Sciatic nerve (tissue), 2 donors: ENCODE measurements at regions not wholly inside any gene's neighbourhood (a gene's known extent, or its start where the extent isn't known, plus 50 kb on each side); places are given as distances from the start of the nearest gene placed in this dataset.

Experiments used
- ATAC-seq: fragments of 200-7000 bp; cut with Tn5 transposase; one replicate; pipeline ENCODE4 v1.9.1; 2020; ENCODE audit warnings: mild to moderate bottlenecking, moderate library complexity
- DNase-seq: peaks from one replicate; pipeline ENCODE4 v3.0.0-alpha.2; 2020; ENCODE audit warnings: low spot score
- intact Hi-C: fragments of 100-400 bp; cut with DNase I; formaldehyde crosslinking; loops from one replicate; pipeline ENCODE4 v1.14.2; 2022
- donor health status: DM: no; HTN: no; CAD: no.
- donor health status: DM: no; HTN: no; CAD: no.

- ATAC-seq (no peak), DNase-seq (no peak)
- intact Hi-C loops = no loop called here
These were observed 1177.2 kb downstream of the BRD1 start for GRCh38 chr22:48650323-48651035.

- intact Hi-C loops = no loop called here
These were observed 1178.2 kb downstream of the BRD1 start for GRCh38 chr22:48649466-48649865.

GRCh38 chr22:48649031-48649430 is 1178.6 kb downstream of the BRD1 start:
- intact Hi-C loops = no loop called here
- ATAC-seq = no peak
- no peak for DNase-seq

More at GRCh38 chr22:48649466-48649865, 1178.2 kb downstream of the BRD1 start:
- DNase-seq (no peak), ATAC-seq (no peak)

GRCh38 chr22:48647606-48648515 is 1179.8 kb downstream of the BRD1 start:
- DNase-seq (no peak), ATAC-seq (no peak)
- intact Hi-C loops = no loop called here

GRCh38 chr22:48647051-48647450 is 1180.6 kb downstream of the BRD1 start:
- ATAC-seq (no peak), DNase-seq (no peak)
- intact Hi-C loops = no loop called here

- no peak for ATAC-seq
- intact Hi-C loops = no loop called here
These were observed 1181.3 kb downstream of the BRD1 start for GRCh38 chr22:48646216-48646925.

GRCh38 chr22:48645766-48646165 is 1181.9 kb downstream of the BRD1 start:
- intact Hi-C loops = no loop called here
- no peak for DNase-seq
- no peak for ATAC-seq

More at GRCh38 chr22:48646216-48646925, 1181.3 kb downstream of the BRD1 start:
- no peak for DNase-seq

- ATAC-seq = no peak
These were observed 1182.7 kb downstream of the BRD1 start for GRCh38 chr22:48644997-48645396.

GRCh38 chr22:48644108-48644507 is 1183.6 kb downstream of the BRD1 start:
- intact Hi-C loops = no loop called here
- ATAC-seq (peak; percentile 55), DNase-seq (no peak)

More at GRCh38 chr22:48644997-48645396, 1182.7 kb downstream of the BRD1 start:
- intact Hi-C loops = no loop called here
- no peak for DNase-seq

GRCh38 chr22:48643066-48643731 is 1184.5 kb downstream of the BRD1 start:
- ATAC-seq (no peak), DNase-seq (no peak)
- intact Hi-C loops = no loop called here

- intact Hi-C loops = no loop called here
- no peak for ATAC-seq
- DNase-seq = no peak
These were observed 1185.1 kb downstream of the BRD1 start for GRCh38 chr22:48642550-48642949.

- no peak for ATAC-seq
- no peak for DNase-seq
- intact Hi-C loops = no loop called here
These were observed 1185.7 kb downstream of the BRD1 start for GRCh38 chr22:48641906-48642475.

- DNase-seq = no peak
- intact Hi-C loops = no loop called here
- peak; percentile 42 for ATAC-seq
These were observed 1186.5 kb downstream of the BRD1 start for GRCh38 chr22:48640890-48641841.

GRCh38 chr22:48639896-48640748 is 1187.6 kb downstream of the BRD1 start:
- no peak for ATAC-seq
- intact Hi-C loops = no loop called here
- no peak for DNase-seq

- intact Hi-C loops = no loop called here
- DNase-seq (no peak), ATAC-seq (no peak)
These were observed 1188.5 kb downstream of the BRD1 start for GRCh38 chr22:48639021-48639795.

GRCh38 chr22:48637231-48637630 is 1190.4 kb downstream of the BRD1 start:
- intact Hi-C loops = no loop called here
- ATAC-seq (no peak), DNase-seq (no peak)
